Neuronal stem cell (in vitro differentiated cells): ENCODE measurements at regions not wholly inside any gene's neighbourhood (a gene's known extent, or its start where the extent isn't known, plus 50 kb on each side); places are given as distances from the start of the nearest gene placed in this dataset.

ENCODE experiments used
- DNase-seq: peaks from one replicate; pipeline ENCODE4 v3.0.0-alpha.2; 2013; ENCODE audit warnings: low spot score
- H2AFZ ChIP-seq: one replicate; pipeline ENCODE4 v1.6.1; 2013; ENCODE audit warnings: mild to moderate bottlenecking, low read length, inconsistent platforms
- H2AK5ac ChIP-seq: 2 replicates; pipeline ENCODE4 v1.6.1; 2013; ENCODE audit warnings: low read depth, mild to moderate bottlenecking, inconsistent platforms, low read length, moderate library complexity, mixed read lengths
- H2BK120ac ChIP-seq: 2 replicates; pipeline ENCODE4 v1.6.1; 2013; ENCODE audit warnings: low read depth, mild to moderate bottlenecking, inconsistent platforms, low read length, moderate library complexity, mixed read lengths
- H2BK12ac ChIP-seq: one replicate; pipeline ENCODE4 v1.6.1; 2013; ENCODE audit warnings: low read length, inconsistent platforms
- H2BK15ac ChIP-seq: 2 replicates; pipeline ENCODE4 v1.6.1; 2013; ENCODE audit warnings: mild to moderate bottlenecking, low read length, inconsistent platforms, mixed read lengths
- H2BK5ac ChIP-seq: one replicate; pipeline ENCODE4 v1.6.1; 2013; ENCODE audit warnings: inconsistent platforms, mild to moderate bottlenecking, low read length, moderate library complexity
- H3K14ac ChIP-seq: one replicate; pipeline ENCODE4 v1.6.1; 2013; ENCODE audit warnings: low read length, inconsistent platforms
- H3K18ac ChIP-seq: 2 replicates; pipeline ENCODE4 v1.6.1; 2013; ENCODE audit warnings: low read length, inconsistent platforms
- H3K23ac ChIP-seq: 2 replicates; pipeline ENCODE4 v1.6.1; 2013; ENCODE audit warnings: low read depth, mild to moderate bottlenecking, mixed read lengths, low read length, inconsistent platforms; ENCODE audit not compliant: poor library complexity
- H3K27ac ChIP-seq: replicated peaks from 3 replicates; pipeline ENCODE4 v1.5.1; 2013; ENCODE audit warnings: low read length, inconsistent platforms
- H3K27me3 ChIP-seq, 3 experiments: 2 replicates each; pipeline ENCODE4 v1.6.1; 2013; ENCODE audit warnings: low read length in 3 of 3, mild to moderate bottlenecking in 2 of 3, inconsistent platforms in 1 of 3, low read depth in 1 of 3, mixed read lengths in 1 of 3, moderate library complexity in 1 of 3; ENCODE audit not compliant: control insufficient read depth in 3 of 3, insufficient read depth in 3 of 3
- H3K36me3 ChIP-seq, 2 donors: replicated peaks in 1 of 2; 2 replicates each; pipeline ENCODE4 v1.6.1; 2013; ENCODE audit warnings: low read length in 2 of 2; ENCODE audit not compliant: control insufficient read depth in 2 of 2, insufficient read depth in 2 of 2
- H3K4ac ChIP-seq: 2 replicates; pipeline ENCODE4 v1.6.1; 2013; ENCODE audit warnings: inconsistent platforms, mild to moderate bottlenecking, low read length, moderate library complexity
- H3K4me1 ChIP-seq, 2 donors: 1 replicate in 1 of 2; 2 replicates in 1 of 2; pipeline ENCODE4 v1.6.1; 2013; ENCODE audit warnings: low read length in 2 of 2, low read depth in 1 of 2; ENCODE audit not compliant: control insufficient read depth in 2 of 2, insufficient read depth in 1 of 2
- H3K4me2 ChIP-seq: one replicate; pipeline ENCODE4 v1.6.1; 2013; ENCODE audit warnings: mild to moderate bottlenecking, low read length, inconsistent platforms; ENCODE audit not compliant: insufficient read depth, poor library complexity, severe bottlenecking
- H3K4me3 ChIP-seq, 2 donors: 2 replicates each; pipeline ENCODE4 v1.5.1; 2013; ENCODE audit warnings: low read length in 2 of 2, mild to moderate bottlenecking in 2 of 2, inconsistent platforms in 1 of 2, moderate library complexity in 1 of 2
- H3K79me1 ChIP-seq: one replicate; pipeline ENCODE4 v1.6.1; 2013; ENCODE audit warnings: low read depth, mild to moderate bottlenecking, inconsistent platforms, low read length, moderate library complexity
- H3K9ac ChIP-seq: one replicate; pipeline ENCODE4 v1.6.1; 2013; ENCODE audit warnings: mild to moderate bottlenecking, low read depth, low read length, inconsistent platforms; ENCODE audit not compliant: poor library complexity
- H3K9me3 ChIP-seq, 2 donors: replicated peaks in 1 of 2; 2 replicates each; pipeline versions ENCODE3 to v1.6.1; 2013; ENCODE audit warnings: low read length in 2 of 2, mild to moderate bottlenecking in 2 of 2, inconsistent platforms in 1 of 2, low read depth in 1 of 2, mixed read lengths in 1 of 2, moderate library complexity in 1 of 2; ENCODE audit not compliant: control insufficient read depth in 2 of 2, insufficient read depth in 1 of 2
- H4K8ac ChIP-seq: one replicate; pipeline ENCODE4 v1.6.1; 2013; ENCODE audit warnings: low read depth, mild to moderate bottlenecking, inconsistent platforms, low read length, moderate library complexity
- H4K91ac ChIP-seq: one replicate; pipeline ENCODE4 v1.6.1; 2013; ENCODE audit warnings: low read length, low read depth, mild to moderate bottlenecking, inconsistent platforms; ENCODE audit not compliant: poor library complexity
- WGBS, 2 donors: extraction: QIAGEN DNeasy Blood & Tissue Kit; methylation state at CpG; one replicate each; pipeline ENCODE4 v1.1.7; 2013; ENCODE audit warnings: missing lambda C conversion rate in 2 of 2, mixed read lengths in 1 of 2; ENCODE audit not compliant: insufficient read length in 2 of 2, insufficient replicate concordance in 1 of 2; ENCODE audit errors: extremely low coverage in 2 of 2; 5-methylcytosine and 5-hydroxymethylcytosine counted together

GRCh38 chr15:46409841-46410301 is 775.0 kb downstream of the SQOR start:
- no peak overlapping the region for H2BK5ac ChIP-seq
- H4K91ac ChIP-seq, result no peak overlapping the region
- H4K8ac ChIP-seq, result no peak overlapping the region
- peaks cover 0 to 2% of the 10 kb centered on the region in 2 donors for H3K4me1 ChIP-seq
- H3K4ac ChIP-seq, result no peak overlapping the region
- H3K18ac ChIP-seq, result no peak overlapping the region
- H2AK5ac ChIP-seq, result no peak overlapping the region
- H2BK15ac ChIP-seq, result no peak overlapping the region
- no peak overlapping the region for H3K23ac ChIP-seq
- no peak overlapping the region for H3K9ac ChIP-seq
- H2BK120ac ChIP-seq, result no peak overlapping the region
- WGBS, 2 donors, result no CpG with 5 or more reads among the region's 4 CpGs
- no peak overlapping the region for H3K14ac ChIP-seq
- no peak overlapping the region for H2BK12ac ChIP-seq
- H2AFZ ChIP-seq, result no peak overlapping the region
- no peak overlapping the region for H3K4me3 ChIP-seq
- DNase-seq, result no peak
- H3K36me3 ChIP-seq, result no peaks in the 10 kb centered on the region
- H3K4me2 ChIP-seq, result no peak overlapping the region
- H3K9me3 ChIP-seq, result no peaks in the 10 kb centered on the region
- no peaks in the 10 kb centered on the region for H3K27me3 ChIP-seq
- no peak overlapping the region for H3K27ac ChIP-seq
- no peaks in the 10 kb centered on the region for H3K79me1 ChIP-seq

DNA sequence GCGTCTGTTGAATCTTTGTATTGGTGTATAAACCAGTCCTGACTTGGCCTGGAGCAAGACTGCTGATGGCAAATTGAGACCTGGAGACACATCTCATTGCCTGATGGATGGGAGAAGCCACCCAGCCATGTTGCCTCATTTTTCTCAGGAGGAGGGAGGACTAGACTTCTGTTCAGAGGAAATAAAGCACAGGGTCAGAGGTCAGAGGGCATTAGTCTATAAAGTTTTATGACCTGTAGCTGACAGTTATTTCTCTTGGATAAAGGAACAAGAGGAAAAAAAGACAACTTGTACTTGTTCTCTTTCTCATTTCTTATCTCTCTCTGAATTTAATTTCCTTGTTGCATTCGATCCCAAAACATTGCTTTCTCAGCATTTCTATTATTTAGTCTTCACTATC is 775.9 kb downstream of the SQOR start:
- H2AK5ac ChIP-seq, result no peak overlapping the region
- peaks cover 0 to 2% of the 10 kb centered on the region in 2 donors for H3K4me1 ChIP-seq
- no peaks in the 10 kb centered on the region for H3K9me3 ChIP-seq
- no peak overlapping the region for H2AFZ ChIP-seq
- no peak overlapping the region for H3K9ac ChIP-seq
- H3K23ac ChIP-seq, result no peak overlapping the region
- no peaks in the 10 kb centered on the region for H3K36me3 ChIP-seq
- H2BK120ac ChIP-seq, result no peak overlapping the region
- H3K4ac ChIP-seq, result no peak overlapping the region
- H4K91ac ChIP-seq, result no peak overlapping the region
- H4K8ac ChIP-seq, result no peak overlapping the region
- DNase-seq, result no peak
- H3K4me2 ChIP-seq, result no peak overlapping the region
- no peak overlapping the region for H2BK12ac ChIP-seq
- H3K14ac ChIP-seq, result no peak overlapping the region
- H2BK5ac ChIP-seq, result no peak overlapping the region
- H3K4me3 ChIP-seq, result no peak overlapping the region
- H2BK15ac ChIP-seq, result no peak overlapping the region
- H3K27me3 ChIP-seq, result no peaks in the 10 kb centered on the region
- H3K27ac ChIP-seq, result no peak overlapping the region
- no peaks in the 10 kb centered on the region for H3K79me1 ChIP-seq
- H3K18ac ChIP-seq, result no peak overlapping the region
- no CpG with 5 or more reads among the region's 2 CpGs for WGBS, 2 donors

GRCh38 chr15:46411900-46412299 is 777.1 kb downstream of the SQOR start:
- Histone ChIP-seq H3K18ac (no peak overlapping the region), H3K27ac (no peak overlapping the region), H3K4me1 (peaks cover 0 to 2% of the 10 kb centered on the region in 2 donors), H3K23ac (no peak overlapping the region), H3K9ac (no peak overlapping the region), H3K27me3 (no peaks in the 10 kb centered on the region), H3K9me3 (no peaks in the 10 kb centered on the region), H4K8ac (no peak overlapping the region), H3K4me2 (no peak overlapping the region), H4K91ac (no peak overlapping the region), H2AFZ (no peak overlapping the region), H3K79me1 (no peaks in the 10 kb centered on the region), H3K4me3 (no peak overlapping the region), H2BK5ac (no peak overlapping the region), H2BK120ac (no peak overlapping the region), H3K4ac (no peak overlapping the region), H2AK5ac (no peak overlapping the region), H2BK12ac (no peak overlapping the region), H2BK15ac (no peak overlapping the region), H3K36me3 (no peaks in the 10 kb centered on the region), H3K14ac (no peak overlapping the region)
- DNase-seq, result no peak
- WGBS, 2 donors, result no CpG with 5 or more reads among the region's 2 CpGs

DNA sequence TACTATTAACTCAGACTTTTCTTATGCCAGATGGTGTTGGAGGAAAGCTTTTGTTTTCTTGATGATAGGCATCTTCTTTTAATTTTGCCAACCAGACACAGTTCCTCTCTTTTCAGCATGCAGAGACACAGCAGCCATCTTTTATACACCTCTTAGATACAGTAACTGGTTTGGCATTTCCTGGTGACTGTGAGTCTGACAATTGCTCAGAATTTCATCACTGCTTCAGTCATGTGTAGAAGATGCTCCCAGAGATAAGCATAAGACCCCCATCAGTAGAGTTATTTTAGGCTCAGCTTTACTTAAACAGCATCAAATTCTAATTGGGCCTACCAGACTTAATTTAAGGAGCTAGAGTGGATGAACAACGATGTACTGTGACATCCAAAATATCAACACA is 779.0 kb downstream of the SQOR start:
- H2BK15ac ChIP-seq, result no peak overlapping the region
- no peak for DNase-seq
- H4K8ac ChIP-seq, result no peak overlapping the region
- H3K27me3 ChIP-seq, result no peaks in the 10 kb centered on the region
- no CpG with 5 or more reads among the region's 1 CpG for WGBS, 2 donors
- no peak overlapping the region for H2BK12ac ChIP-seq
- no peaks in the 10 kb centered on the region for H3K9me3 ChIP-seq
- H3K4me2 ChIP-seq, result no peak overlapping the region
- no peak overlapping the region for H3K4ac ChIP-seq
- no peak overlapping the region for H2AK5ac ChIP-seq
- H4K91ac ChIP-seq, result no peak overlapping the region
- no peak overlapping the region for H3K23ac ChIP-seq
- no peak overlapping the region for H2BK5ac ChIP-seq
- no peak overlapping the region for H3K18ac ChIP-seq
- H3K14ac ChIP-seq, result no peak overlapping the region
- no peak overlapping the region for H3K27ac ChIP-seq
- H3K79me1 ChIP-seq, result no peaks in the 10 kb centered on the region
- H2BK120ac ChIP-seq, result no peak overlapping the region
- no peak overlapping the region for H3K4me3 ChIP-seq
- H3K4me1 ChIP-seq, result peaks cover 0 to 2% of the 10 kb centered on the region in 2 donors
- no peak overlapping the region for H3K9ac ChIP-seq
- H2AFZ ChIP-seq, result no peak overlapping the region
- H3K36me3 ChIP-seq, result no peaks in the 10 kb centered on the region
